KOPT-K1 (cell line): ENCODE measurements at regions not wholly inside any gene's neighbourhood (a gene's known extent, or its start where the extent isn't known, plus 50 kb on each side); places are given as distances from the start of the nearest gene placed in this dataset.

Source experiments
- H3K27ac ChIP-seq: fragments of 200-600 bp; sonication (generic); 2 replicates; pipeline ENCODE4 v1.5.1; 2016; ENCODE audit warnings: antibody characterized with exemption, mild to moderate bottlenecking, low read depth, low read length; ENCODE audit not compliant: poor library complexity, severe bottlenecking
- H3K36me3 ChIP-seq: fragments of 200-600 bp; sonication (generic); 2 replicates; pipeline ENCODE4 v1.5.1; 2017; ENCODE audit warnings: antibody characterized with exemption, mild to moderate bottlenecking, low read length, moderate library complexity; ENCODE audit not compliant: insufficient read depth
- H3K9me3 ChIP-seq: fragments of 200-600 bp; sonication (generic); 2 replicates; pipeline ENCODE4 v1.5.1; 2017; ENCODE audit warnings: antibody characterized with exemption, low read length, mild to moderate bottlenecking; ENCODE audit not compliant: insufficient read depth, poor library complexity, severe bottlenecking

GRCh38 chr5:124669956-124670721 lies 76.3 kb downstream of the ZNF608 start:
- Histone ChIP-seq H3K9me3 (no peaks in the 10 kb centered on the region), H3K27ac (no peak overlapping the region), H3K36me3 (no peaks in the 10 kb centered on the region)

- Histone ChIP-seq H3K9me3 (no peaks in the 10 kb centered on the region), H3K27ac (no peak overlapping the region), H3K36me3 (no peaks in the 10 kb centered on the region)
Observed at GRCh38 chr5:124669300-124669648, 77.2 kb downstream of the ZNF608 start.

DNA sequence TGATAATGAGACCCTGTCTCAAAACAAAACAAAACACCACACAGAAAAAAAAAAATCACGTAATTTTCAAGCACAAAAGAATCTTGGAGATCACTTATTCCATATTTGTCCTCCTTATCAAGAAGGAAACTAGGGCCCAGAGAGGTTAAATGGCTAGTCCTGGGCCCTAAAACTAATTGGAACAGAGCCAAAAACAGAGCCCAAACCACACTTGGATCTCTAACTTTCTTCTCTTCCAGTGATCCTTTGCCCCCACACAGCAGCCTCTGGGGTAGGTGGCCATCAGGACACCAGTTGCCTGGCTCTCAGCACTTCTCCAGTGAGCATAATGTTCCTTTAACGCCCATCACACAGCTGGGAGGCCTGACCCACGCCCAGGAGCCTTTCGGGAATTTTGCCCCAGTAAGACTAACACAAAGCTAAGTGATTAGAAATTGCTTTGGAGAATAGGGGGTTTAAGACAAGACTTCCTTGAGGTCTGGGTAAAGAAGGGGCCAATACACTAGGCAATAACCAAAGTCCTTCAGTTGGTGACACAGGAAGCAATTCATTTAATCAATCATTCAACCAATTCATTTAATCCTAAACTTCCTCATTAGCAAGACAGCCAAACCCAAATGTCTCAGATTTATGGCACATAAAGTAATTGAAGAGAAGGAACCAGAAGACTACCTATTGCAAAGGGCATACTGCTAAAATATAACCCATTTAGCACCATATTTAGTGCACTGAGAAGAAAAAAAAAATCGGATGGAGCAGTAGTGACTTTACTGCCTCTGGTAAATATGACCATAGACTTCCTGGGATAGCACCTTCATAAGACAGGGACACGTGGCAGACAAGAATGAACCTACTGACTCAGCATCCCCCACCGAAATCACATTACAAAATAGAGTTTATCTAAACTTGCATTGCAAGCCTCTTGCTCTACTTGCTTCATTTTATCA lies 77.8 kb downstream of the ZNF608 start:
- H3K9me3 ChIP-seq = no peaks in the 10 kb centered on the region
- H3K27ac ChIP-seq = no peak overlapping the region
- no peaks in the 10 kb centered on the region for H3K36me3 ChIP-seq

- H3K9me3 ChIP-seq = no peaks in the 10 kb centered on the region
- no peaks in the 10 kb centered on the region for H3K36me3 ChIP-seq
- no peak overlapping the region for H3K27ac ChIP-seq
Observed at GRCh38 chr5:124665625-124666024, 80.8 kb downstream of the ZNF608 start.

GRCh38 chr5:124665035-124665434 lies 81.4 kb downstream of the ZNF608 start:
- H3K27ac ChIP-seq = no peak overlapping the region
- no peaks in the 10 kb centered on the region for H3K36me3 ChIP-seq

GRCh38 chr5:124664287-124664686 lies 82.2 kb downstream of the ZNF608 start:
- H3K27ac ChIP-seq = no peak overlapping the region

More at GRCh38 chr5:124665035-124665434, 81.4 kb downstream of the ZNF608 start:
- H3K9me3 ChIP-seq = no peaks in the 10 kb centered on the region

GRCh38 chr5:124663101-124663506 lies 83.3 kb downstream of the ZNF608 start:
- no peaks in the 10 kb centered on the region for H3K9me3 ChIP-seq
- H3K27ac ChIP-seq = no peak overlapping the region
- no peaks in the 10 kb centered on the region for H3K36me3 ChIP-seq

More at GRCh38 chr5:124664287-124664686, 82.2 kb downstream of the ZNF608 start:
- no peaks in the 10 kb centered on the region for H3K9me3 ChIP-seq
- H3K36me3 ChIP-seq = no peaks in the 10 kb centered on the region

DNA sequence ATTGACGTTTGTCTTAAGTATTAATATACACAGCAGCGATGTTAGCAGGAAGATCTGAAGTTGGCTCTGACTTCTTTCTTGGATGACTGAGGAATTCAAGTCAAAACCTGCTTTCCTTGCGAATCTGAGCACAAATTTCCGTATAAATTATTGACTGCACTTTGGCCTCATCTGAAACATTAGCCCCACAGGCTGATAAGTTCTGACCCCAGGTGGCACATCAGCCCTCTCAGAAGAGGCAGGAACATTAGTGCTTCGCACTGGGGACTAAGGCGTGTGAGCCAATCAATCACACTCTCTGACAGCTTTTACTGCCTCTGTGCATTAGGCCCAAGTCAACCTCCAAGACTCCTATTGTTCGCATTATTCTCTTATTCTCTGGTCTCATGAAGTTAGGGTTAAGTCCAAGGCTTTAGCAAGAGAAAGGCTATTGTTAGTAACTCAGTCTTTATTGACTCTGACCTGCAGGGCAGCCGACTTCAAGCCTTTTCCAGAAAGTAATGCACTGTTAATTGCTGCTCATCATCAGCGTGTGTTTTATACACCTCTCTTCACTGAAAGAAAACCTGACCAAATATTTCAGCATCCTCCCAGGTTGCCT lies 84.2 kb downstream of the ZNF608 start:
- no peaks in the 10 kb centered on the region for H3K9me3 ChIP-seq
- H3K36me3 ChIP-seq = no peaks in the 10 kb centered on the region
- H3K27ac ChIP-seq = no peak overlapping the region

DNA sequence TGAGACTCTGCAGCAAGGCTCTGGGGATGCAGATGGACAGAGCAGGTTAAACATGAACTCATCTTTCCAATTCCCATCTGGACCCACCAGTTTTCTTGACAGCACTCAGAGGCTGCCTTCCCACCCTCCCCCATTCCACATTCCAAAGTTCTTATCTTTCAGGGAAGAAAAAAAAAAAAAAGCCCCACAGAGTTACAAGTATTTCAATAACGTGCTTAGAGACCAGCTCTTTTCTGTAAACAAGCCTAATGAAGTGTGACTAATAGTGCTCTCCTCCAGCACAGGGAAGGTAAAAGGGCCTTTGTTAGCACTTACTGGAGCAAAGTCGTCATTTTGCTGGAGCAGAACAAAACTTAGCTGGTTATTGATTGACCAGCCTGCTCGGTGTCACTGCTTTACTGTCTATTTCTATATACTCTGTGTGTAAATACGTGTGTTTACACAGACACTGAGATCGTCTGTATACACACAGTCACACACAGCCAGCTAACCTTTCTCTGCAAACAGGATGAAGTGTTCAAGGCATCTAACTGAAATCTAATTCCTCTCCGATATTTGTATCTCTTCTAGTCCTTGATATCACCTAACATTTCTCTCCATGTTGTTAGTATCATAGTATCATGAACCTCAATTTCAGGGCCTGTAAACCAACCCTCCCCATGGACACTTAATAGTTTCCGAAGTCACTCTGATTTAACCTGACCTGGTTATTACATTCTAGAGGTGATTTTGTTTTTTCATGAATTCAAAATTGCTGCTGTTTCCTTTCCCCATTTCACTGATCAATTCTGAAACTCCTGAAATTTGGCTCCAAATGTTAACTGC lies 84.9 kb downstream of the ZNF608 start:
- Histone ChIP-seq H3K27ac (no peak overlapping the region), H3K36me3 (no peaks in the 10 kb centered on the region), H3K9me3 (no peaks in the 10 kb centered on the region)

DNA sequence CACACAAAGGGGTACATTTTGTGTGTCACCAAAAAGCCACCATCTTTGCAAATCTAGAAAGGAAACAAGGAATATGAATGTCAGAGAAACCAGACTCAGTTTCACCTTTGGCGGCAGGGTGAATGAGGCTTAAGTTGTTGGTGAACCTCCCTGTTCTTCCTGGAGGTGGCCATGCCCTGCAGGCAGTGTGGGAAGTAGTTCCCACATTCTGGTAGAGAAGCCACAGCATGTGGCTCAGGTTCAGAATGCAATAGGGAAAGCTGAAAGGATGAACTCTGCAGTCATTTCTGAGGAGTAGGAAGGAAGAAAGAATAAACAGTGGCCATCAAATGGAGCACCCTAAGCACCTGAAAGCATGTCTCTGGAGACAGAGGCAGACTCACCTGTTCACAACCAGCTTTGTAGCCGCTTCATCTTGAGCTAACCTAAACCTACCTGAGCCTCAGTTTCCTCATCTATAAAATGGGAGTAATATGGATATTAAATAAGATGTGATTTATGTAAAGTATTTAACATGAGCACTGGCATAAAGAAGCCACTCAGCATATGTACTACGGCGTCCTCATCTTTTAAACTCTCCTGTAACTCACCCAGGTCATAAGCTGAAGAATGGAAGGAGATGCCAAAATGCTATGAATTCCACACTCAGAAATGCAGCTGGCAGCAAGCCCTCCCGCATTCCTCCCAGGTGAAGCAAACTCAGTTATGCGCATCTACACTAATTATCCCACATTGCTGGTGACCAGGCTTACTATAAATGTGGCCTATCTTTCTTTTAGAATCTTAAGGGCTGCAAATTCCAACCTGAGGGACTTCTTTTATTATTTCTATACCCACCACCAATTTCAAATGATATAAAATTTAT lies 86.0 kb downstream of the ZNF608 start:
- H3K27ac ChIP-seq = no peak overlapping the region
- no peaks in the 10 kb centered on the region for H3K9me3 ChIP-seq
- H3K36me3 ChIP-seq = no peaks in the 10 kb centered on the region

GRCh38 chr5:124659798-124660197 lies 86.6 kb downstream of the ZNF608 start:
- no peaks in the 10 kb centered on the region for H3K36me3 ChIP-seq
- H3K9me3 ChIP-seq = no peaks in the 10 kb centered on the region
- H3K27ac ChIP-seq = no peak overlapping the region

- no peaks in the 10 kb centered on the region for H3K36me3 ChIP-seq
- no peaks in the 10 kb centered on the region for H3K9me3 ChIP-seq
- no peak overlapping the region for H3K27ac ChIP-seq
Observed at GRCh38 chr5:124658867-124659557, 87.4 kb downstream of the ZNF608 start.

DNA sequence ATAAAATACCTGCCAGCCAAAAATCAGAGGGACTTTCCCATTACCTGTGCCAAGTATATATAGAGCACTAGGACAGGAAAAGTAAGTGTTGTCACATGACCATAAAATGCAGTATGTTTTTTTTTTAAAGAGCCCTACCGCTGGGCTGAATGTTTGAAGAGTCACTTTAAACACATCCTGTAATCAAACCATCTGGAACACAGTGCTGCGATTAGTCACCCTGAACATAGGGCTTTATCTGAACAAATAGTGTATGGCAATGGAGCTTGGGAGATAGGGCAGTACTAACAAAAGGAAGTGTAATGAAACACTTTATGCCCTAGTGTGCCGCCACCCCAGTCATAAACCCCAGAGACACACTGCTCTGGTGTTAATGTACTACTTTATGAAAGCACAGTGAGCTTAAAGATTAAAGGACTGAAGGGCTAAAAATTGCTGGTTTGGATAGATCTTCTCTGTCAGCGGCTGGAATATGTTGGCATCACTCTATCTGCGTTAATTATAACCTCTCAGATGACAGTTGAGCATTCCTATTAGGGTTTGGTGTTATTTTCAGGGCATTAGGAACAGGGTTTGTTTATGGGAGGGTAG lies 90.4 kb downstream of the ZNF608 start:
- H3K27ac ChIP-seq = no peak overlapping the region
- no peaks in the 10 kb centered on the region for H3K9me3 ChIP-seq
- H3K36me3 ChIP-seq = no peaks in the 10 kb centered on the region
